AG04449 (cell line): ENCODE measurements at regions not wholly inside any gene's neighbourhood (a gene's known extent, or its start where the extent isn't known, plus 50 kb on each side); places are given as distances from the start of the nearest gene placed in this dataset.

Source experiments
- CTCF ChIA-PET: fragments of 350-600 bp; formaldehyde crosslinking; extraction: SDS; loops from one replicate; lab custom pipeline; 2021; ENCODE audit warnings: antibody characterized with exemption; lab: Yijun Ruan, JAX
- POLR2A ChIA-PET: fragments of 400-600, 350-600 bp; formaldehyde crosslinking; extraction: SDS; loops from one replicate; lab custom pipeline; 2020; ENCODE audit warnings: antibody characterized with exemption, inconsistent platforms; lab: Yijun Ruan, JAX
- DNase-seq: peaks from one replicate; pipeline ENCODE4 v3.0.0-alpha.2; 2010; ENCODE audit warnings: low read depth, low spot score
- H3K4me3 ChIP-seq: 2 replicates; pipeline ENCODE4 v1.5.1; 2011; ENCODE audit warnings: low read depth, mild to moderate bottlenecking, control low read depth, low read length
- TF ChIP-seq, protein P1 (sequence below): IDR thresholded peaks from one replicate; pipeline ENCODE4 v1.5.1; 2011; ENCODE audit warnings: mild to moderate bottlenecking, moderate library complexity, low read length, control low read depth, inconsistent platforms; ENCODE audit not compliant: insufficient read depth; ENCODE audit errors: missing control alignments

DNA sequence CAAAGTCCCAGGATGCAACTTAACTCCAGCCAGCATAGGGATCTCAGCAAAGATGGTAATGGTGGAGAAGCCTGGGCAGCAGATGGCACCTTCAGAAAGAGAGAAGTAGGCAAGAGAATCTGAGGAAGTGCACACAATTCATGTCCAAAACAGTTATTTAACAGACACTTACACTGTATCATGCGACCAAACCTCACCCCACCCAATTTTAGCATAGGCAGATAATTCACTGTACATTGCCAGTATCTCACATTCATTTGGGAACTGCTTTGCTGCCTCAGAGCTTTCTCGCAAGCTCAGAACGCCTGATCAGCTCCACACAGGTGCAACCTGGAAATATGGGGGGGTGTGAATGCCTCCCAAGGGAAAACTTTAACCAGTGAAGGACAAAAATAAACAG is 143.0 kb upstream of the MAOA start:
- DNase-seq = no peak
- no peak overlapping the region for H3K4me3 ChIP-seq
- ChIA-PET CTCF (no interaction called here), POLR2A (no interaction called here)
- TF ChIP-seq, protein P1, sequence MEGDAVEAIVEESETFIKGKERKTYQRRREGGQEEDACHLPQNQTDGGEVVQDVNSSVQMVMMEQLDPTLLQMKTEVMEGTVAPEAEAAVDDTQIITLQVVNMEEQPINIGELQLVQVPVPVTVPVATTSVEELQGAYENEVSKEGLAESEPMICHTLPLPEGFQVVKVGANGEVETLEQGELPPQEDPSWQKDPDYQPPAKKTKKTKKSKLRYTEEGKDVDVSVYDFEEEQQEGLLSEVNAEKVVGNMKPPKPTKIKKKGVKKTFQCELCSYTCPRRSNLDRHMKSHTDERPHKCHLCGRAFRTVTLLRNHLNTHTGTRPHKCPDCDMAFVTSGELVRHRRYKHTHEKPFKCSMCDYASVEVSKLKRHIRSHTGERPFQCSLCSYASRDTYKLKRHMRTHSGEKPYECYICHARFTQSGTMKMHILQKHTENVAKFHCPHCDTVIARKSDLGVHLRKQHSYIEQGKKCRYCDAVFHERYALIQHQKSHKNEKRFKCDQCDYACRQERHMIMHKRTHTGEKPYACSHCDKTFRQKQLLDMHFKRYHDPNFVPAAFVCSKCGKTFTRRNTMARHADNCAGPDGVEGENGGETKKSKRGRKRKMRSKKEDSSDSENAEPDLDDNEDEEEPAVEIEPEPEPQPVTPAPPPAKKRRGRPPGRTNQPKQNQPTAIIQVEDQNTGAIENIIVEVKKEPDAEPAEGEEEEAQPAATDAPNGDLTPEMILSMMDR = no peak

- no peak overlapping the region for H3K4me3 ChIP-seq
- POLR2A ChIA-PET = no interaction called here
- CTCF ChIA-PET = no interaction called here
- no peak for DNase-seq
- TF ChIP-seq, protein P1 = no peak
Observed at GRCh38 chrX:43514820-43515219, 141.3 kb upstream of the MAOA start.

DNA sequence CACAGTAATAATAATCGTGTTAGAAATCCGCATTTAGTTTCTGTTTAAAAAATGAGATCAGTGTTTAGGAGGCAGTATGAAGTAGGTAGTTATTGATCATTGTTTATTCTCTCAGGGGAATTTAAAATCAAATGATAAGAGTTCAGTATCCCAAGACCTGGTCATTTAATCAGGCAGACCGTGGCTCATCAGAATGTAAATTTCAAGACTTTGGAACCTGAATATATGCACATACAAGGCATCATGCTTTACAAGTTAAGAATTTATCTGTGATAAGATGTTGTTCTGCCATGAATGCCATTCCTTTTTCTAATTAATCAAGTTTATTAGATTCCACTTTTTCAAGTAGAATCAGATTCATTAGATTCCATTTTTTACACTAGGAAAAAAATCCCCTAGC is 133.5 kb upstream of the MAOA start:
- ChIA-PET CTCF (no interaction called here), POLR2A (no interaction called here)
- TF ChIP-seq, protein P1 = no peak
- DNase-seq = no peak
- no peak overlapping the region for H3K4me3 ChIP-seq

DNA sequence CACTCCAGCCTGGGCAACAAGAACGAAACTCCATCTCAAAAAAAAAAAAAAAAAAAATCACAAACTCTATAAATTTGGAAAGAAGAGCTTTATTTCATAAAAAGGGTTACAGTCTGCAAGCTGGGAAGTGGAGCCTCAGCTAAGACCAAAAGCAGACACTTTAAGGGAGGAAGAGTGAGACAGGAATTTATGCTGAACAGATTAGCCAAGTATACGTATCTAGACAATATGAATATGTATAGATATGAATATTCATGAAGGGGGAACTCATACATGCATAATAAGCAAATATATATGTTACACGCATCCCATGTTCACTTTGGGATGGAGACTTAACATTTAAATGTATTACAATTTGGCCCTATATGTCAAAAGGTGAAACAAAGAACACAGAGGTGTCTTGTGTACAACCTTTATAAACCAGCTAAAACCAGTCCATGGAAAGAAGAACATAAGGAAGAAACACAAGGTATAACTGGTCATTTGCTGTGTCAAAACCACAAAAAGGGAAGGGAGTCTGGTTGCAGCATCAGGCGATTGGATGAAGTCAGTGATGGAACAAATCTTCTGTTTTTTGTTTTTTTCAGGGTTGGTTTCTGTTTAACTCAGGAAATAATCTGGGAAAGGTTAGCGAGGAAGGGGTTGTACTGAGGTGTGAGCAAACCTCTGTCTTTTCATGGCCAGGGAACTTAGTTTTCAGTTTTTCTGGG is 130.0 kb upstream of the MAOA start:
- ChIA-PET CTCF (no interaction called here), POLR2A (no interaction called here)
- DNase-seq = no peak
- no peak overlapping the region for H3K4me3 ChIP-seq
- TF ChIP-seq, protein P1 = no peak

GRCh38 chrX:43526878-43527277 is 129.2 kb upstream of the MAOA start:
- POLR2A ChIA-PET = no interaction called here
- DNase-seq = no peak
- TF ChIP-seq, protein P1 = no peak
- CTCF ChIA-PET = no interaction called here
- H3K4me3 ChIP-seq = no peak overlapping the region

DNA sequence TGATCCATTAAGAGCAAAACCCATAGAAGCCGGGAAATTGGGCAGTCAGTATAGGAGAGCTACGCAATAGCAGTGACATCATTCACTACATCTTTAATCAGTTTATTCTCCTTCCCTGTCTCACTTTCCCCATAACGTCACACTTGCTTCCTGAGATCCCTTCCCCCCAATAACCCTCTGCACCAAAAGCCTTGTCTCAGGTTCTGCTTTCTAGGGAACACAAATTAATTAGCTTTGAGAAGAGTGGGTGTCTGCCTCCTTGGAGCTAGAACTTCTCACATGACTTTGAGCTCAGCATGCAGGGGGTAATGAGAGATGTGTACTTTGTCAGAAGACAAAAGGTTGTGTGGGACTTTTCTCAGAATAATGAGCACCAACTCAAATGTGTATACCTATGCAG is 128.3 kb upstream of the MAOA start:
- no peak for DNase-seq
- no peak overlapping the region for H3K4me3 ChIP-seq
- POLR2A ChIA-PET = no interaction called here
- TF ChIP-seq, protein P1 = no peak
- CTCF ChIA-PET = no interaction called here
